WTC11 (cell line): ENCODE measurements at regions not wholly inside any gene's neighbourhood (a gene's known extent, or its start where the extent isn't known, plus 50 kb on each side); places are given as distances from the start of the nearest gene placed in this dataset.

Experiments
- ATAC-seq: fragments of 200-7000 bp; cut with Tn5 transposase; 2 replicates; pipeline ENCODE4 v1.10.0; 2021; ENCODE audit warnings: mild to moderate bottlenecking, moderate library complexity
- CTCF ChIA-PET: fragments of 300-600 bp; sonication (Branson Sonifier 250); formaldehyde crosslinking; loops from one replicate; lab custom pipeline; 2021; ENCODE audit warnings: antibody characterized with exemption; lab: Charles Lee
- POLR2A ChIA-PET: fragments of 350-600 bp; sonication (Branson Sonifier 250); formaldehyde crosslinking; loops from one replicate; lab custom pipeline; 2021; ENCODE audit warnings: antibody characterized with exemption; lab: Charles Lee
- DNase-seq: peaks from one replicate; pipeline ENCODE4 v3.0.0; 2021; ENCODE audit warnings: low spot score
- H3K27ac Mint-ChIP-seq: 2 replicates; pipeline ENCODE4 v1.8.0; 2021; ENCODE audit warnings: mixed read lengths
- H3K27me3 Mint-ChIP-seq: 2 replicates; pipeline ENCODE4 v1.8.0; 2021; ENCODE audit warnings: low read depth, mild to moderate bottlenecking, moderate library complexity, mixed read lengths
- H3K36me3 Mint-ChIP-seq: 2 replicates; pipeline ENCODE4 v1.8.0; 2021; ENCODE audit warnings: mixed read lengths
- H3K4me1 Mint-ChIP-seq: 2 replicates; pipeline ENCODE4 v1.8.0; 2022; ENCODE audit warnings: mixed read lengths
- H3K4me3 Mint-ChIP-seq: 2 replicates; pipeline ENCODE4 v1.8.0; 2021; ENCODE audit warnings: mild to moderate bottlenecking, moderate library complexity, mixed read lengths
- H3K9me3 Mint-ChIP-seq: 2 replicates; pipeline ENCODE4 v1.8.0; 2021; ENCODE audit warnings: mixed read lengths
- CDX4 ChIP-seq: fragments of 250-450 bp; sonication (Bioruptor Pico); IDR thresholded peaks from 2 replicates; pipeline ENCODE4 v1.9.0; 2021; ENCODE audit warnings: moderate library complexity, mild to moderate bottlenecking, inconsistent platforms, borderline replicate concordance
- FOXP4 ChIP-seq: sonication (generic); formaldehyde crosslinking; IDR thresholded peaks from 2 replicates; pipeline ENCODE4 v1.8.0; 2022; ENCODE audit warnings: mild to moderate bottlenecking, missing genetic modification reagents
- IRF2 ChIP-seq: sonication (generic); formaldehyde crosslinking; IDR thresholded peaks from 2 replicates; pipeline ENCODE4 v1.8.0; 2022; ENCODE audit warnings: low read depth, missing genetic modification reagents, borderline replicate concordance
- JAZF1 ChIP-seq: fragments of 250-450 bp; sonication (Bioruptor Pico); IDR thresholded peaks from 2 replicates; pipeline ENCODE4 v1.9.0; 2021; ENCODE audit warnings: moderate library complexity, mild to moderate bottlenecking, inconsistent platforms
- MLX ChIP-seq: sonication (generic); formaldehyde crosslinking; IDR thresholded peaks from 2 replicates; pipeline ENCODE4 v1.8.1; 2023; ENCODE audit warnings: mild to moderate bottlenecking, missing genetic modification reagents, moderate library complexity
- RORB ChIP-seq: fragments of 250-450 bp; sonication (Bioruptor Pico); IDR thresholded peaks from 2 replicates; pipeline ENCODE4 v1.9.0; 2021; ENCODE audit warnings: mild to moderate bottlenecking
- SOX15 ChIP-seq: fragments of 250-450 bp; sonication (Bioruptor Pico); IDR thresholded peaks from 2 replicates; pipeline ENCODE4 v1.9.0; 2021; ENCODE audit warnings: mild to moderate bottlenecking
- ZNF138 ChIP-seq: sonication (generic); formaldehyde crosslinking; conservative IDR thresholded peaks from 2 replicates; pipeline ENCODE4 v1.8.1; 2022; ENCODE audit warnings: mild to moderate bottlenecking, moderate library complexity, missing genetic modification reagents
- ZNF219 ChIP-seq: sonication (generic); formaldehyde crosslinking; IDR thresholded peaks from 2 replicates; pipeline ENCODE4 v1.8.0; 2023; ENCODE audit warnings: missing genetic modification reagents, mild to moderate bottlenecking, borderline replicate concordance
- TF ChIP-seq, protein P1 (sequence below): fragments of 200-600 bp; IDR thresholded peaks from 2 replicates; pipeline ENCODE4 v1.8.0; 2022; ENCODE audit warnings: antibody characterized with exemption
- TF ChIP-seq, protein P2 (sequence below): sonication (generic); formaldehyde crosslinking; IDR thresholded peaks from 2 replicates; pipeline ENCODE4 v1.8.0; 2023; ENCODE audit warnings: missing genetic modification reagents, mild to moderate bottlenecking, borderline replicate concordance
- TF ChIP-seq, protein P3 (sequence below): sonication (generic); formaldehyde crosslinking; IDR thresholded peaks from 2 replicates; pipeline ENCODE4 v1.8.1; 2023; ENCODE audit warnings: mild to moderate bottlenecking, missing genetic modification reagents
- TF ChIP-seq, protein P4 (sequence below): sonication (generic); formaldehyde crosslinking; IDR thresholded peaks from 2 replicates; pipeline ENCODE4 v1.8.0; 2022; ENCODE audit warnings: missing genetic modification reagents

DNA sequence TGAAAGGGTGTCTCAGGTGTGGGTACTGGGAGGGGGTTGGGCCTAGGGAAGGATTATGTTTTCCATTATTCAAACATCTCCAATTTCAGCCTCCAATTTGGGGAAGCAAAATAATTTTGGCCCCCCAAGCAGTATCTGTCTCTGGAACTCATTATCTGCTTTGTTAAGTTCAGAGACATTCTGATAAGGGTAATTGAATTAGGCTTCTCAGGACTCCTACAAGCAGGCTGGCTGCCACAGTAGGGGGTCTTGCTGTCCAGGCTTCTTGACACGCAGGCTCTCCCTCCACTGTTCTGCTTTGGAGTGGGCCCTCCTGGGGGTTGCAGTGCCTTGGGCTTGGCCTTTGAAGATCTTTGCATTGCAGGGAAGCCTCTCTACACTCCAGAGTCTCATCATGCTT, 108.1 kb upstream of the SIX2 start:
- no peak overlapping the region for H3K27ac Mint-ChIP-seq
- H3K4me1 Mint-ChIP-seq: no peaks in the 10 kb centered on the region
- POLR2A ChIA-PET: no interaction called here
- DNase-seq (no peak), ATAC-seq (no peak)
- H3K27me3 Mint-ChIP-seq: no peaks in the 10 kb centered on the region; the same call in 1 of the 2 replicates
- H3K36me3 Mint-ChIP-seq: no peaks in the 10 kb centered on the region
- CTCF ChIA-PET: no interaction called here
- TF ChIP-seq, protein P1, sequence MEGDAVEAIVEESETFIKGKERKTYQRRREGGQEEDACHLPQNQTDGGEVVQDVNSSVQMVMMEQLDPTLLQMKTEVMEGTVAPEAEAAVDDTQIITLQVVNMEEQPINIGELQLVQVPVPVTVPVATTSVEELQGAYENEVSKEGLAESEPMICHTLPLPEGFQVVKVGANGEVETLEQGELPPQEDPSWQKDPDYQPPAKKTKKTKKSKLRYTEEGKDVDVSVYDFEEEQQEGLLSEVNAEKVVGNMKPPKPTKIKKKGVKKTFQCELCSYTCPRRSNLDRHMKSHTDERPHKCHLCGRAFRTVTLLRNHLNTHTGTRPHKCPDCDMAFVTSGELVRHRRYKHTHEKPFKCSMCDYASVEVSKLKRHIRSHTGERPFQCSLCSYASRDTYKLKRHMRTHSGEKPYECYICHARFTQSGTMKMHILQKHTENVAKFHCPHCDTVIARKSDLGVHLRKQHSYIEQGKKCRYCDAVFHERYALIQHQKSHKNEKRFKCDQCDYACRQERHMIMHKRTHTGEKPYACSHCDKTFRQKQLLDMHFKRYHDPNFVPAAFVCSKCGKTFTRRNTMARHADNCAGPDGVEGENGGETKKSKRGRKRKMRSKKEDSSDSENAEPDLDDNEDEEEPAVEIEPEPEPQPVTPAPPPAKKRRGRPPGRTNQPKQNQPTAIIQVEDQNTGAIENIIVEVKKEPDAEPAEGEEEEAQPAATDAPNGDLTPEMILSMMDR: no peak
- TF ChIP-seq JAZF1 (no peak), FOXP4 (no peak), ZNF138 (CRISPR knock-in tag) (no peak), CDX4 (CRISPR knock-in tag) (no peak), IRF2 (CRISPR knock-in tag) (no peak), ZNF219 (no peak), SOX15 (CRISPR knock-in tag) (no peak), MLX (CRISPR knock-in tag) (no peak), RORB (CRISPR knock-in tag) (no peak)
- TF ChIP-seq, protein P2, sequence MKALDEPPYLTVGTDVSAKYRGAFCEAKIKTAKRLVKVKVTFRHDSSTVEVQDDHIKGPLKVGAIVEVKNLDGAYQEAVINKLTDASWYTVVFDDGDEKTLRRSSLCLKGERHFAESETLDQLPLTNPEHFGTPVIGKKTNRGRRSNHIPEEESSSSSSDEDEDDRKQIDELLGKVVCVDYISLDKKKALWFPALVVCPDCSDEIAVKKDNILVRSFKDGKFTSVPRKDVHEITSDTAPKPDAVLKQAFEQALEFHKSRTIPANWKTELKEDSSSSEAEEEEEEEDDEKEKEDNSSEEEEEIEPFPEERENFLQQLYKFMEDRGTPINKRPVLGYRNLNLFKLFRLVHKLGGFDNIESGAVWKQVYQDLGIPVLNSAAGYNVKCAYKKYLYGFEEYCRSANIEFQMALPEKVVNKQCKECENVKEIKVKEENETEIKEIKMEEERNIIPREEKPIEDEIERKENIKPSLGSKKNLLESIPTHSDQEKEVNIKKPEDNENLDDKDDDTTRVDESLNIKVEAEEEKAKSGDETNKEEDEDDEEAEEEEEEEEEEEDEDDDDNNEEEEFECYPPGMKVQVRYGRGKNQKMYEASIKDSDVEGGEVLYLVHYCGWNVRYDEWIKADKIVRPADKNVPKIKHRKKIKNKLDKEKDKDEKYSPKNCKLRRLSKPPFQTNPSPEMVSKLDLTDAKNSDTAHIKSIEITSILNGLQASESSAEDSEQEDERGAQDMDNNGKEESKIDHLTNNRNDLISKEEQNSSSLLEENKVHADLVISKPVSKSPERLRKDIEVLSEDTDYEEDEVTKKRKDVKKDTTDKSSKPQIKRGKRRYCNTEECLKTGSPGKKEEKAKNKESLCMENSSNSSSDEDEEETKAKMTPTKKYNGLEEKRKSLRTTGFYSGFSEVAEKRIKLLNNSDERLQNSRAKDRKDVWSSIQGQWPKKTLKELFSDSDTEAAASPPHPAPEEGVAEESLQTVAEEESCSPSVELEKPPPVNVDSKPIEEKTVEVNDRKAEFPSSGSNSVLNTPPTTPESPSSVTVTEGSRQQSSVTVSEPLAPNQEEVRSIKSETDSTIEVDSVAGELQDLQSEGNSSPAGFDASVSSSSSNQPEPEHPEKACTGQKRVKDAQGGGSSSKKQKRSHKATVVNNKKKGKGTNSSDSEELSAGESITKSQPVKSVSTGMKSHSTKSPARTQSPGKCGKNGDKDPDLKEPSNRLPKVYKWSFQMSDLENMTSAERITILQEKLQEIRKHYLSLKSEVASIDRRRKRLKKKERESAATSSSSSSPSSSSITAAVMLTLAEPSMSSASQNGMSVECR (CRISPR knock-in tag): no peak
- TF ChIP-seq, protein P3, sequence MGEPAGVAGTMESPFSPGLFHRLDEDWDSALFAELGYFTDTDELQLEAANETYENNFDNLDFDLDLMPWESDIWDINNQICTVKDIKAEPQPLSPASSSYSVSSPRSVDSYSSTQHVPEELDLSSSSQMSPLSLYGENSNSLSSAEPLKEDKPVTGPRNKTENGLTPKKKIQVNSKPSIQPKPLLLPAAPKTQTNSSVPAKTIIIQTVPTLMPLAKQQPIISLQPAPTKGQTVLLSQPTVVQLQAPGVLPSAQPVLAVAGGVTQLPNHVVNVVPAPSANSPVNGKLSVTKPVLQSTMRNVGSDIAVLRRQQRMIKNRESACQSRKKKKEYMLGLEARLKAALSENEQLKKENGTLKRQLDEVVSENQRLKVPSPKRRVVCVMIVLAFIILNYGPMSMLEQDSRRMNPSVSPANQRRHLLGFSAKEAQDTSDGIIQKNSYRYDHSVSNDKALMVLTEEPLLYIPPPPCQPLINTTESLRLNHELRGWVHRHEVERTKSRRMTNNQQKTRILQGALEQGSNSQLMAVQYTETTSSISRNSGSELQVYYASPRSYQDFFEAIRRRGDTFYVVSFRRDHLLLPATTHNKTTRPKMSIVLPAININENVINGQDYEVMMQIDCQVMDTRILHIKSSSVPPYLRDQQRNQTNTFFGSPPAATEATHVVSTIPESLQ (CRISPR knock-in tag): no peak
- TF ChIP-seq, protein P4, sequence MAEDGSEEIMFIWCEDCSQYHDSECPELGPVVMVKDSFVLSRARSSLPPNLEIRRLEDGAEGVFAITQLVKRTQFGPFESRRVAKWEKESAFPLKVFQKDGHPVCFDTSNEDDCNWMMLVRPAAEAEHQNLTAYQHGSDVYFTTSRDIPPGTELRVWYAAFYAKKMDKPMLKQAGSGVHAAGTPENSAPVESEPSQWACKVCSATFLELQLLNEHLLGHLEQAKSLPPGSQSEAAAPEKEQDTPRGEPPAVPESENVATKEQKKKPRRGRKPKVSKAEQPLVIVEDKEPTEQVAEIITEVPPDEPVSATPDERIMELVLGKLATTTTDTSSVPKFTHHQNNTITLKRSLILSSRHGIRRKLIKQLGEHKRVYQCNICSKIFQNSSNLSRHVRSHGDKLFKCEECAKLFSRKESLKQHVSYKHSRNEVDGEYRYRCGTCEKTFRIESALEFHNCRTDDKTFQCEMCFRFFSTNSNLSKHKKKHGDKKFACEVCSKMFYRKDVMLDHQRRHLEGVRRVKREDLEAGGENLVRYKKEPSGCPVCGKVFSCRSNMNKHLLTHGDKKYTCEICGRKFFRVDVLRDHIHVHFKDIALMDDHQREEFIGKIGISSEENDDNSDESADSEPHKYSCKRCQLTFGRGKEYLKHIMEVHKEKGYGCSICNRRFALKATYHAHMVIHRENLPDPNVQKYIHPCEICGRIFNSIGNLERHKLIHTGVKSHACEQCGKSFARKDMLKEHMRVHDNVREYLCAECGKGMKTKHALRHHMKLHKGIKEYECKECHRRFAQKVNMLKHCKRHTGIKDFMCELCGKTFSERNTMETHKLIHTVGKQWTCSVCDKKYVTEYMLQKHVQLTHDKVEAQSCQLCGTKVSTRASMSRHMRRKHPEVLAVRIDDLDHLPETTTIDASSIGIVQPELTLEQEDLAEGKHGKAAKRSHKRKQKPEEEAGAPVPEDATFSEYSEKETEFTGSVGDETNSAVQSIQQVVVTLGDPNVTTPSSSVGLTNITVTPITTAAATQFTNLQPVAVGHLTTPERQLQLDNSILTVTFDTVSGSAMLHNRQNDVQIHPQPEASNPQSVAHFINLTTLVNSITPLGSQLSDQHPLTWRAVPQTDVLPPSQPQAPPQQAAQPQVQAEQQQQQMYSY: no peak
- H3K4me3 Mint-ChIP-seq: no peak overlapping the region
- H3K9me3 Mint-ChIP-seq: peaks cover 16% of the 10 kb centered on the region
